IMR-90 (cell line): ENCODE measurements at regions not wholly inside any gene's neighbourhood (a gene's known extent, or its start where the extent isn't known, plus 50 kb on each side); places are given as distances from the start of the nearest gene placed in this dataset.

Experiments
- ATAC-seq: fragments of 200-7000 bp; cut with Tn5 transposase; 2 replicates; pipeline ENCODE4 v1.9.1; 2020; ENCODE audit warnings: low read depth, mild to moderate bottlenecking, moderate library complexity
- BruUV-seq: library from RNA; stranded (reverse); fragments of 400-500 nt; replicated peaks from 2 replicates; lab custom pipeline; 2021; lab: Mats Ljungman, UMichigan
- CTCF ChIA-PET: fragments of 300-600 bp; formaldehyde crosslinking; extraction: SDS; loops from one replicate; lab custom pipeline; 2021; ENCODE audit warnings: antibody characterized with exemption; lab: Yijun Ruan, JAX
- POLR2A ChIA-PET: fragments of 300-600 bp; sonication (Branson Sonifier 250); formaldehyde crosslinking; loops from one replicate; lab custom pipeline; 2022; ENCODE audit warnings: antibody characterized with exemption; ENCODE audit not compliant: unreplicated experiment; lab: Charles Lee
- DNase-seq: peaks from one replicate; pipeline ENCODE4 v3.0.0; 2013
- H2AFZ ChIP-seq: replicated peaks from 2 replicates; pipeline ENCODE3; 2013; ENCODE audit warnings: low read length, mild to moderate bottlenecking; ENCODE audit not compliant: poor library complexity
- H2AK5ac ChIP-seq: 2 replicates; pipeline ENCODE4 v1.6.1; 2013; ENCODE audit warnings: low read depth, low read length, inconsistent platforms
- H2AK9ac ChIP-seq: replicated peaks from 2 replicates; pipeline ENCODE3; 2013; ENCODE audit warnings: mild to moderate bottlenecking, low read depth, low read length, moderate library complexity; ENCODE audit not compliant: poor library complexity
- H2BK120ac ChIP-seq: 2 replicates; pipeline ENCODE4 v1.6.1; 2013; ENCODE audit warnings: low read depth, low read length, inconsistent platforms
- H2BK15ac ChIP-seq: 3 replicates; pipeline ENCODE4 v1.6.1; 2013; ENCODE audit warnings: low read depth, low read length, inconsistent platforms
- H2BK20ac ChIP-seq: 2 replicates; pipeline ENCODE4 v1.6.1; 2013; ENCODE audit warnings: low read depth, mild to moderate bottlenecking, inconsistent platforms, low read length, moderate library complexity
- H2BK5ac ChIP-seq: 2 replicates; pipeline ENCODE4 v1.6.1; 2013; ENCODE audit warnings: mild to moderate bottlenecking, low read depth, low read length, inconsistent platforms; ENCODE audit not compliant: poor library complexity, severe bottlenecking
- H3K14ac ChIP-seq: replicated peaks from 2 replicates; pipeline ENCODE4 v1.6.1; 2013; ENCODE audit warnings: low read depth, low read length, inconsistent platforms
- H3K18ac ChIP-seq: 2 replicates; pipeline ENCODE4 v1.6.1; 2013; ENCODE audit warnings: low read depth, low read length, control low read depth
- H3K23ac ChIP-seq: 2 replicates; pipeline ENCODE4 v1.6.1; 2013; ENCODE audit warnings: low read depth, low read length, inconsistent platforms
- H3K27ac ChIP-seq: 2 replicates; pipeline ENCODE4 v1.5.1; 2013; ENCODE audit warnings: mild to moderate bottlenecking, control low read depth, low read length; ENCODE audit not compliant: insufficient read depth
- H3K27me3 ChIP-seq: 2 replicates; pipeline ENCODE4 v1.6.1; 2013; ENCODE audit warnings: low read length; ENCODE audit not compliant: control insufficient read depth, insufficient read depth
- H3K36me3 ChIP-seq: 2 replicates; pipeline ENCODE4 v1.6.1; 2013; ENCODE audit warnings: low read length, mixed read lengths; ENCODE audit not compliant: control insufficient read depth, insufficient read depth
- H3K4ac ChIP-seq: 2 replicates; pipeline ENCODE4 v1.6.1; 2013; ENCODE audit warnings: low read depth, low read length, inconsistent platforms
- H3K4me1 ChIP-seq: 2 replicates; pipeline ENCODE4 v1.6.1; 2013; ENCODE audit warnings: low read length, mixed read lengths; ENCODE audit not compliant: control insufficient read depth, insufficient read depth
- H3K4me2 ChIP-seq: 2 replicates; pipeline ENCODE4 v1.6.1; 2013; ENCODE audit warnings: low read depth, mild to moderate bottlenecking, control low read depth, low read length, moderate library complexity
- H3K4me3 ChIP-seq: 2 replicates; pipeline ENCODE4 v1.5.1; 2013; ENCODE audit warnings: low read depth, mild to moderate bottlenecking, control low read depth, low read length, moderate library complexity; ENCODE audit not compliant: insufficient read depth
- H3K56ac ChIP-seq: 2 replicates; pipeline ENCODE4 v1.6.1; 2013; ENCODE audit warnings: low read length, inconsistent platforms; ENCODE audit not compliant: insufficient read depth; ENCODE audit errors: extremely low read depth
- H3K79me1 ChIP-seq, 2 experiments: 2 replicates each; pipeline ENCODE4 v1.6.1; 2013; ENCODE audit warnings: low read length in 2 of 2, inconsistent platforms in 1 of 2, low read depth in 1 of 2
- H3K9ac ChIP-seq: 2 replicates; pipeline ENCODE4 v1.6.1; 2013; ENCODE audit warnings: low read depth, low read length, control low read depth
- H3K9me1 ChIP-seq: 2 replicates; pipeline ENCODE4 v1.6.1; 2013; ENCODE audit warnings: low read length, inconsistent platforms; ENCODE audit not compliant: insufficient read depth
- H3K9me3 ChIP-seq: 2 replicates; pipeline ENCODE4 v1.6.1; 2013; ENCODE audit warnings: low read length; ENCODE audit not compliant: control insufficient read depth, insufficient read depth
- H4K20me1 ChIP-seq: 2 replicates; pipeline ENCODE4 v1.6.1; 2013; ENCODE audit warnings: low read length, inconsistent platforms; ENCODE audit not compliant: insufficient read depth
- H4K5ac ChIP-seq: 2 replicates; pipeline ENCODE4 v1.6.1; 2013; ENCODE audit warnings: mild to moderate bottlenecking, low read depth, low read length, control low read depth
- H4K8ac ChIP-seq, 2 experiments: 2 replicates each; pipeline ENCODE4 v1.6.1; 2013; ENCODE audit warnings: low read depth in 2 of 2, low read length in 2 of 2, control low read depth in 1 of 2, inconsistent platforms in 1 of 2
- H4K91ac ChIP-seq: 2 replicates; pipeline ENCODE4 v1.6.1; 2013; ENCODE audit warnings: low read depth, low read length, inconsistent platforms; ENCODE audit not compliant: insufficient read depth
- BHLHE40 ChIP-seq: fragments of 150-350 bp; IDR thresholded peaks from 2 replicates; pipeline ENCODE4 v1.6.1; 2016; ENCODE audit warnings: mild to moderate bottlenecking, low read depth, low read length
- CHD1 ChIP-seq: IDR thresholded peaks from 2 replicates; pipeline ENCODE4 v1.6.1; 2012; ENCODE audit warnings: low read depth, low read length, improper control_type of control experiment
- FOS ChIP-seq: fragments of 150-350 bp; IDR thresholded peaks from 2 replicates; pipeline ENCODE4 v1.6.1; 2016; ENCODE audit warnings: low read depth, low read length
- MAFK ChIP-seq: IDR thresholded peaks from 2 replicates; pipeline ENCODE4 v1.6.1; 2012; ENCODE audit warnings: low read depth, low read length, improper control_type of control experiment
- MXI1 ChIP-seq: IDR thresholded peaks from 2 replicates; pipeline ENCODE4 v1.6.1; 2012; ENCODE audit warnings: low read depth, mild to moderate bottlenecking, low read length, moderate library complexity, borderline replicate concordance
- POLR2A ChIP-seq: IDR thresholded peaks from 2 replicates; pipeline ENCODE4 v1.6.1; 2012; ENCODE audit warnings: mild to moderate bottlenecking, low read depth, low read length
- RAD21 ChIP-seq: IDR thresholded peaks from 2 replicates; pipeline ENCODE4 v1.6.1; 2012; ENCODE audit warnings: low read length, improper control_type of control experiment
- RCOR1 ChIP-seq: IDR thresholded peaks from 2 replicates; pipeline ENCODE4 v1.6.1; 2012; ENCODE audit warnings: mild to moderate bottlenecking, low read length, improper control_type of control experiment; ENCODE audit not compliant: insufficient replicate concordance
- WGBS, 2 experiments: methylation state at CpG; one replicate each; pipeline versions ENCODE4 v1.1.5 to v1.1.7; 2013; ENCODE audit warnings: missing lambda C conversion rate in 2 of 2; ENCODE audit not compliant: insufficient read length in 1 of 2; ENCODE audit errors: extremely low coverage in 2 of 2; 5-methylcytosine and 5-hydroxymethylcytosine counted together
- dilution Hi-C: fragments of 300-500 bp; cut with HindIII; formaldehyde crosslinking; loops from one replicate; pipeline ENCODE4 v1.14.3; 2018; ENCODE audit warnings: low sequenced_read_pairs; ENCODE audit not compliant: unreplicated experiment
- in situ Hi-C: fragments of 300-500 bp; cut with MboI; formaldehyde crosslinking; loops from 3 replicates; pipeline ENCODE4 v1.14.3; 2019; ENCODE audit warnings: low sequenced_read_pairs, inconsistent platforms, mixed read lengths
- intact Hi-C: fragments of 100-400 bp; cut with micrococcal nuclease; formaldehyde crosslinking; loops from 2 replicates; pipeline ENCODE4 v1.10.0; 2022
- TF ChIP-seq, protein P1 (sequence below): conservative IDR thresholded peaks from 2 replicates; pipeline ENCODE4 v1.5.1; 2012; ENCODE audit warnings: mild to moderate bottlenecking, low read depth, low read length, improper control_type of control experiment

- WGBS, 2 experiments, result 86% methylated on average over 15 of the region's 25 CpGs; no CpG with 5 or more reads in 1 of the 2 experiments
- Histone ChIP-seq H3K56ac (no peak overlapping the region), H3K79me1 (no peaks in the 10 kb centered on the region), H3K9me3 (peaks cover 5% of the 10 kb centered on the region; the same call in 1 of the 2 replicates), H3K4me1 (no peaks in the 10 kb centered on the region), H2BK20ac (no peak overlapping the region), H2BK15ac (no peak overlapping the region), H2BK120ac (no peak overlapping the region), H3K4me2 (no peak overlapping the region), H3K27me3 (peaks cover 3% of the 10 kb centered on the region; the same call in 1 of the 2 replicates), H4K5ac (no peak overlapping the region), H2AFZ (no peak overlapping the region), H3K4me3 (no peak overlapping the region), H3K9me1 (no peaks in the 10 kb centered on the region), H3K36me3 (no peaks in the 10 kb centered on the region), H2AK5ac (no peak overlapping the region), H4K20me1 (no peaks in the 10 kb centered on the region), H4K91ac (no peak overlapping the region), H3K14ac (no peak overlapping the region), H2AK9ac (no peak overlapping the region), H2BK5ac (no peak overlapping the region), H3K4ac (no peak overlapping the region), H3K27ac (no peak overlapping the region), H3K18ac (no peak overlapping the region), H3K23ac (no peak overlapping the region), H4K8ac (no peak overlapping the region), H3K9ac (no peak overlapping the region)
- DNase-seq (no peak), ATAC-seq (no peak)
- TF ChIP-seq, protein P1, sequence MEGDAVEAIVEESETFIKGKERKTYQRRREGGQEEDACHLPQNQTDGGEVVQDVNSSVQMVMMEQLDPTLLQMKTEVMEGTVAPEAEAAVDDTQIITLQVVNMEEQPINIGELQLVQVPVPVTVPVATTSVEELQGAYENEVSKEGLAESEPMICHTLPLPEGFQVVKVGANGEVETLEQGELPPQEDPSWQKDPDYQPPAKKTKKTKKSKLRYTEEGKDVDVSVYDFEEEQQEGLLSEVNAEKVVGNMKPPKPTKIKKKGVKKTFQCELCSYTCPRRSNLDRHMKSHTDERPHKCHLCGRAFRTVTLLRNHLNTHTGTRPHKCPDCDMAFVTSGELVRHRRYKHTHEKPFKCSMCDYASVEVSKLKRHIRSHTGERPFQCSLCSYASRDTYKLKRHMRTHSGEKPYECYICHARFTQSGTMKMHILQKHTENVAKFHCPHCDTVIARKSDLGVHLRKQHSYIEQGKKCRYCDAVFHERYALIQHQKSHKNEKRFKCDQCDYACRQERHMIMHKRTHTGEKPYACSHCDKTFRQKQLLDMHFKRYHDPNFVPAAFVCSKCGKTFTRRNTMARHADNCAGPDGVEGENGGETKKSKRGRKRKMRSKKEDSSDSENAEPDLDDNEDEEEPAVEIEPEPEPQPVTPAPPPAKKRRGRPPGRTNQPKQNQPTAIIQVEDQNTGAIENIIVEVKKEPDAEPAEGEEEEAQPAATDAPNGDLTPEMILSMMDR, result no peak
- TF ChIP-seq MAFK (no peak), CHD1 (no peak), RAD21 (no peak), POLR2A (no peak), RCOR1 (no peak), BHLHE40 (no peak), MXI1 (no peak), FOS (no peak)
- BruUV-seq, result no TSS peak
- in situ Hi-C loops, result no loop called here
- ChIA-PET CTCF (no interaction called here), POLR2A (no interaction called here)
- intact Hi-C loops, result no loop called here
- dilution Hi-C loops, result no loop called here
Measured at GRCh38 chr6:4188801-4189200, 53.4 kb upstream of the ECI2 start.
